ENCODE measurements at regions not wholly inside any gene's neighbourhood (a gene's known extent, or its start where the extent isn't known, plus 50 kb on each side); places are given as distances from the start of the nearest gene placed in this dataset.

DNA sequence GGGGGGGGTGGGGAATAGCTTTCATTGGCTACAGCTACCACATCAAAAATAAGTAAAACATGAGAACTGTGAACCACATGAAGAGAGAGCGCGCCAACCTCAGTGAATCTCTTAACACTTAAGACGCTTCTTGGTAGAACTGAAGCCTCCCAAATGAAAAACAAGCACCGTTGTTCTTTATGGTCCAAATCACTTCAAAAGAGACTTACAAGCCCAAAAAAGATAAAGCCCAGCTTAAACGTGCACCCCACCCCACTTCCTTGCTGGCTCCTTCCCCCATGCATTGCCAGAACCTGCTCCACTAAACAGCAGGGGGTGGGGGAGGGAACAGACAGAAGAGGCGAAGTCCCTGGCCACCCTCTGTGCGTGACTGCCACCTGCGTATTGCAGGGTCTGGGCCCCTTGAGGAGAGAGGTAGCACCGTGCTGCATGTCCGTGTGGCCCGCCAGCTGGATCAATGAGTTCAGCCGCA is 479.1 kb downstream of the FOXO1 start:
- Mint-ChIP-seq H3K4me1 (ENCODE audit: low read depth, unreplicated experiment) (peaks cover 16% of the 10 kb centered on the region), H3K4me3 (ENCODE audit: unreplicated experiment) (no peak overlapping the region), H3K27ac (ENCODE audit: unreplicated experiment) (no peak overlapping the region), H3K36me3 (ENCODE audit: unreplicated experiment) (no peaks in the 10 kb centered on the region), H3K27me3 (ENCODE audit: unreplicated experiment) (no peaks in the 10 kb centered on the region), H3K9me3 (ENCODE audit: unreplicated experiment) (peaks cover 2% of the 10 kb centered on the region)
- no peak for DNase-seq
- TF ChIP-seq, protein P1, sequence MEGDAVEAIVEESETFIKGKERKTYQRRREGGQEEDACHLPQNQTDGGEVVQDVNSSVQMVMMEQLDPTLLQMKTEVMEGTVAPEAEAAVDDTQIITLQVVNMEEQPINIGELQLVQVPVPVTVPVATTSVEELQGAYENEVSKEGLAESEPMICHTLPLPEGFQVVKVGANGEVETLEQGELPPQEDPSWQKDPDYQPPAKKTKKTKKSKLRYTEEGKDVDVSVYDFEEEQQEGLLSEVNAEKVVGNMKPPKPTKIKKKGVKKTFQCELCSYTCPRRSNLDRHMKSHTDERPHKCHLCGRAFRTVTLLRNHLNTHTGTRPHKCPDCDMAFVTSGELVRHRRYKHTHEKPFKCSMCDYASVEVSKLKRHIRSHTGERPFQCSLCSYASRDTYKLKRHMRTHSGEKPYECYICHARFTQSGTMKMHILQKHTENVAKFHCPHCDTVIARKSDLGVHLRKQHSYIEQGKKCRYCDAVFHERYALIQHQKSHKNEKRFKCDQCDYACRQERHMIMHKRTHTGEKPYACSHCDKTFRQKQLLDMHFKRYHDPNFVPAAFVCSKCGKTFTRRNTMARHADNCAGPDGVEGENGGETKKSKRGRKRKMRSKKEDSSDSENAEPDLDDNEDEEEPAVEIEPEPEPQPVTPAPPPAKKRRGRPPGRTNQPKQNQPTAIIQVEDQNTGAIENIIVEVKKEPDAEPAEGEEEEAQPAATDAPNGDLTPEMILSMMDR (IDR thresholded peaks at IDR 0.05; ENCODE audit: partially characterized antibody, unreplicated experiment) = no peak

DNA sequence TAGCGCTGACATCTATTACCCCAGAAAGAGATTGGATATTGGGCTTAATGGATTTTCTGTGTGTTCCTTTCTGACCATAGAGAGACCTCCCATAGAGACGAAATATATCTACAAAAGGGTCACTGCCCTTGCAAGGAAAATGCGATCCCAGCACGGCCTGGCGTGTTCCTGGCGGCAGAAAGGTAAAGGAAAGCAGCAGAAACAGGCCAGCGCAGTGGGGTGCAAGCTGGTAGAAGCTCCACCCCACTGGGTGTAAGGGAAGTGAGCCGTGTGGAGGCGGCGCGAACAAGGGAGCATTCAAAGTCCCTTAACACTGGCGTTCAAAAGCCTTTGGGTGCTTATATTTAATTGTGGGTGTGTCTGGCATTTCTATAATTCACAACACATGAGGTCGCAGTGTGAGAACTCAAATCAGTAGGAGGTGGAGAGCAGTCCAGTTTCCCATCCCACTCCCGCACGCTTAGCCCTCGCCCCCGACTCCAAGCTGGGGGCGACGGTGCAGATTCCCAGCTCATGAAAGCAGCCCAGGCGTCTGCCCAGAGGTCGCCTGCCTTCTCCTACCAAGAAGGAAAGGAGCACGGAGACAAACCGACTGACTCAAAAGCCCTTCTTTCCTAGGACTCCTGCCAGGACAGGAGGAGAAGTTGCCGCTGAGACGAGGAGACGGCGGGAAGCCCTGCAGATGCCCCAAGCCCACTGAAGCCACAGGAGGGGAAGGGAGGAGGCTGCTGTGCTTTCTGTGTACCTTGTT is 478.4 kb downstream of the FOXO1 start:
- TF ChIP-seq, protein P1 (IDR thresholded peaks at IDR 0.05; ENCODE audit: partially characterized antibody, unreplicated experiment) = no peak
- Mint-ChIP-seq H3K4me3 (ENCODE audit: unreplicated experiment) (no peak overlapping the region), H3K4me1 (ENCODE audit: low read depth, unreplicated experiment) (peaks cover 16% of the 10 kb centered on the region), H3K36me3 (ENCODE audit: unreplicated experiment) (no peaks in the 10 kb centered on the region), H3K9me3 (ENCODE audit: unreplicated experiment) (peaks cover 2% of the 10 kb centered on the region), H3K27me3 (ENCODE audit: unreplicated experiment) (no peaks in the 10 kb centered on the region), H3K27ac (ENCODE audit: unreplicated experiment) (no peak overlapping the region)
- DNase-seq = no peak

DNA sequence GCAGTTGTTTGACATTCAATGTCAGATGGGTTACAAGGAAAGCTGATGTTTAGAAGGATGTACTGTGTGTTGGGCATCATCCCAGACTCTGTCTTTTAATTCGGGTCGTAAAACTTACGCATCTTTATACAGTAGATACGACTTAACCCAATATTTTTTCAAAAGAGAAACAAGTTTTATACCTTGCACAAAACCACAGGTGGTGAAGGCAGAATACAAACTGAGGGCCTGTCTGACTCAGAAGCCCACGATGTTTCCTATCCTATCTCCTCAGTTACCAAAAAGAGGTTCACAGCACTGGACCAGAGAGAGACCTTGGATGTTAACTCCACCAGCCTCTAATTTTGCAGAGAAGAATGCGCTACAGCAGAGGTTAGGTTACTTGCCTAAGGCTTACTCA is 477.0 kb downstream of the FOXO1 start:
- Mint-ChIP-seq H3K4me1 (ENCODE audit: low read depth, unreplicated experiment) (peaks cover 16% of the 10 kb centered on the region), H3K27me3 (ENCODE audit: unreplicated experiment) (no peaks in the 10 kb centered on the region), H3K36me3 (ENCODE audit: unreplicated experiment) (no peaks in the 10 kb centered on the region), H3K4me3 (ENCODE audit: unreplicated experiment) (no peak overlapping the region), H3K9me3 (ENCODE audit: unreplicated experiment) (peaks cover 2% of the 10 kb centered on the region), H3K27ac (ENCODE audit: unreplicated experiment) (no peak overlapping the region)
- no peak for DNase-seq
- TF ChIP-seq, protein P1 (IDR thresholded peaks at IDR 0.05; ENCODE audit: partially characterized antibody, unreplicated experiment) = no peak

DNA sequence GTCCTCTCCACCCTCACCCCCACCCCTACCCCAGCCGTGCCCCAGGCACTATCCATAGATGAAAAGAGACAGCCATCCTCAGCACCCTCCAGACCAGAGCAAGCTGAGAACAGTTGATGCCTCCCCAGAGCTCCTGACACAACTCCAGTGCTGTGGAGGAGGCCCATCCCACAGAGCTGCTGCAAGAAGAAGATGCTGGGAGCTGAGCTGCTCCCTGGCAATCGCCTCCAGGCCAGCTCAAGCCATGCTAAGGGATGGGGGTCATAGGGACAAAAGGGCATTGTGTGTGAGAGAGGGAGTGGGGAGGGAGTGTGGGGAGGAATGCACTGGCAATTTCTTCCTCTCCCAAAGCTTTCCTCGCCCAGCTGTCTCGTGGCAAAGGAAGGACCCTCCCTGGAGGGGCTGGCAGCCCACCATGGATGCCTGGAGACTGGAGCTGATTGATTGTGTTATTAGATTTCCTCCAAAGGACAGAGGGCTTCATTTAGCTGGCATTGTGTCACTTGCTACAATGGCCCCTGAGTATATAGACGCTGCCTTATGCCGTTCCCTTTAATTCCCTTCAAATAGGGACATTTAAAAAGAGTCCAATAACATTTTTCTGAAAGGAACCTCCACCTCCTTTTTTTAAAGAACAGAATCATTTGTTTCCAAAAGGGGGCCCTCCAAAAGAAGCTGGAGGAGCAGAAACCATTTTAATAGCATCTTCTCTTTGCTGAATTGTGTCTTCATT is 476.4 kb downstream of the FOXO1 start:
- Mint-ChIP-seq H3K27me3 (ENCODE audit: unreplicated experiment) (no peaks in the 10 kb centered on the region), H3K36me3 (ENCODE audit: unreplicated experiment) (no peaks in the 10 kb centered on the region), H3K4me3 (ENCODE audit: unreplicated experiment) (no peak overlapping the region), H3K9me3 (ENCODE audit: unreplicated experiment) (peaks cover 2% of the 10 kb centered on the region), H3K27ac (ENCODE audit: unreplicated experiment) (no peak overlapping the region), H3K4me1 (ENCODE audit: low read depth, unreplicated experiment) (peaks cover 16% of the 10 kb centered on the region)
- DNase-seq = no peak
- TF ChIP-seq, protein P1 (IDR thresholded peaks at IDR 0.05; ENCODE audit: partially characterized antibody, unreplicated experiment) = no peak

DNA sequence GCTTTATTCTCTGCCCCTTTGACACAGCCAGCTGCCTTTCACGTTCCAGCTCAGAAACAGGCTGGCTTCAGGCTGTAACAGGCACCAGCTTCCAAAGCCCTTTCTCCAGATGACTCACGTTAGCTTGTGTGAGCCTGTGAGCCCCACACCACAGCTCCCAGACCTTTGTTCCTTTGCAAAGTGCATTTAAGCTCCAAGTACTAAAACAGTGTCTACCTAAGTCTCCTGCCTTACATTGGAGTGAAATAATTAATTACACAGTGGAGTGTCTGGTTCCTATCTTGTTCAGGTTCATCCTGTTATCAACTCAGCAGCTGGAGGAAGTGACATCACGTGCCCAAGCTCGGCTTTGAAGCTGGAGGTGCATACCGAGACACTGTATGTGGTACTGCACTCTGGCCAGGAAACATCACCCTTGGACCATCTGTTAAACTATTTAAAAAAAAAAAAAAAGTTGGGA is 475.8 kb downstream of the FOXO1 start:
- Mint-ChIP-seq H3K4me3 (ENCODE audit: unreplicated experiment) (no peak overlapping the region), H3K9me3 (ENCODE audit: unreplicated experiment) (peaks cover 2% of the 10 kb centered on the region), H3K4me1 (ENCODE audit: low read depth, unreplicated experiment) (peaks cover 16% of the 10 kb centered on the region), H3K36me3 (ENCODE audit: unreplicated experiment) (no peaks in the 10 kb centered on the region), H3K27me3 (ENCODE audit: unreplicated experiment) (no peaks in the 10 kb centered on the region), H3K27ac (ENCODE audit: unreplicated experiment) (peak overlapping the region; percentile 26)
- TF ChIP-seq, protein P1 (IDR thresholded peaks at IDR 0.05; ENCODE audit: partially characterized antibody, unreplicated experiment) = no peak
- no peak for DNase-seq

Data from glutamatergic neuron (in vitro differentiated cells).